Nucleus accumbens (tissue), 56 donors: ENCODE measurements at regions not wholly inside any gene's neighbourhood (a gene's known extent, or its start where the extent isn't known, plus 50 kb on each side); places are given as distances from the start of the nearest gene placed in this dataset.
"Not testable (repeated sequence)": the region's sequence is repeated elsewhere in the genome, so short reads cannot be mapped to it uniquely, and the experiment has no call there.

ENCODE experiments used
- DNase-seq, 56 donors: peaks; one replicate each; lab custom pipeline; 2025; lab: John Stamatoyannopoulos, UW

DNA sequence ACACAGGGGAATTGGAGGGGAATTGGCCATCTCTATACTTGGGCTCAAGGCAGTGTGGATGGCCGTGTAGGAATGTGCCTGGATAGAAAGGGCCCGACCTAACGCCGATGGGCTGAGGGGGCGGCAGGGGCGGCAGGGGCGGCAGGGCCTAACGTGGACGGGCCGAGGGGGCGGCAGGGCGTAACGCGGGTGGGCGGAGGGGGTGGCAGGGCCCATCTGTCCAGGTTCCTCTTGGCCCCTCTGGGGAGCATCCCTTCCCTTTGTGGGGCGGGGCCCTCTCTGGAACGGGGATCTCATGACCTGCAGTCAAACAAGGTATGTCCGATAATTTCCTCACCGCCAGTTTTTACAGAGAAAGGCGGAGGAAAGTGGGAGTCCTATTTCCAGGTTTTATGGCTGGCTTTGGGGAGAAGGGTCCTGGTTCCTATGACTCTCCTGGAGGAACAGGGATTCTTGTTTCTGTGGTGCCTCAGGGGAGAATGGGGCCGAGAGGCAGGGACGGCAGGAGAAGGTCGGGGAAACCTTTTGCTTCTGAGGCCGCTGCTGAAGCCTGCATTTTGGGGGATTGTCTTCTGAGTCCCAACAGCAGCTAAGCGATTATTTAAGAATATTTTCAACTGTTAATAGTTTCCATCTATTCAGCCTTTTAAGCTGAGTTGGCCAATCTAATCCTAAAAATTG lies 100.8 kb upstream of the FRMD1 start:
- no peak for DNase-seq

DNA sequence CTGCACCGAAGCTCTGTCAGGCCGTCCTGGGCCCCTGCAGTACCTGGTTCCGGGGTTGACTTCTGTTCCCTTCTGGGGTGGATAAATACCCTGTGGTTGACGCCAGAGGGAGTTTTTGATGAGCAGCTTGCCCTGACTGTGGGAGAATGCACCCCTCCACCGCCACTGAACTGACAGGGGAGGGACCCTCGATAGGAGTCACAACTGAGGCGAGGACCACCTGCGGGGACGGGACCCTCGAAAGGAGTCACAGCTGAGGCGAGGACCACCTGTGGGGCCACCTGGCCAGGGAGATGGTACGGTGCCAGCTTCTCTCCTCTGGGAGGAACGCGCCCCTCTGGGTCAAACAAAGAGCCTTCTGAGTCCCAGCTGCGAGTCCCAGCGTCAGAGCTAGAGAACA lies 100.1 kb upstream of the FRMD1 start:
- DNase-seq, result no peak

DNA sequence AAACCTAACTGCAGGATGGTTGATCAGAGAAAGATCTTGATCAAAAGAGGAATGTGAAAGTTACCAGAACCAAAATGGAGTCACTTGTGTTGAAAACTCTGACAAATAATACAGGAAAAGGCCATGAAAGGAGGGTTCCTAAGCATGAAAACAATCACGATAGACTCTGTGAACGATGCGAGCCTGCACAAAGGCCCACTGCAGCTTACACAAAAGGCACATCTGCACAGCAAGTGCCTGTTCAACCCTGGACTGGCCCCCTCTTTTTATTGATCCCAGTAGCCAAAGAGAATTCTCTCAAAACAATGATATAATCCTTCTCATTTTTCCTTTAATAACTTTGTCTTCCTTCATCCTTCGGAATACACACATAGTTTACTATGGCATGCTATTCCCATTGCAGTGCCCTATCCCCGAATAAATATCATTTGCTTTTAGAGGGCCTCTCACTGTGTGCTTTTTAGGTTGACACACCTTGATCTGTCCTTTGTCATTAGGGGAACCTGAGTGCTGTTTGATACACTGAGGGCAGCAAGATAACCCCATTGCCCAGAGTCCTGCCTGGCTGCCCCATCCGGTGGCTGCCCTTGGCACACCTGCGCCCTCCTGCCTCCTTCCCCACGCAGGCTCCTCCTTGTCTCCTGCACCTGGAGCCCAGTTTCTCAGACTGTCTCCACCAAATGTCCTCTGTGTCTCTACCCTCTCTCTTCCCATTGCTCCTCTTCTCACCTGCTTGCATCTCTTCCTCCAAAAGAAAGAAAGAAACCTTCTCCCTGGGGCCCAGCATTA lies 98.3 kb upstream of the FRMD1 start:
- DNase-seq, result no peak

DNA sequence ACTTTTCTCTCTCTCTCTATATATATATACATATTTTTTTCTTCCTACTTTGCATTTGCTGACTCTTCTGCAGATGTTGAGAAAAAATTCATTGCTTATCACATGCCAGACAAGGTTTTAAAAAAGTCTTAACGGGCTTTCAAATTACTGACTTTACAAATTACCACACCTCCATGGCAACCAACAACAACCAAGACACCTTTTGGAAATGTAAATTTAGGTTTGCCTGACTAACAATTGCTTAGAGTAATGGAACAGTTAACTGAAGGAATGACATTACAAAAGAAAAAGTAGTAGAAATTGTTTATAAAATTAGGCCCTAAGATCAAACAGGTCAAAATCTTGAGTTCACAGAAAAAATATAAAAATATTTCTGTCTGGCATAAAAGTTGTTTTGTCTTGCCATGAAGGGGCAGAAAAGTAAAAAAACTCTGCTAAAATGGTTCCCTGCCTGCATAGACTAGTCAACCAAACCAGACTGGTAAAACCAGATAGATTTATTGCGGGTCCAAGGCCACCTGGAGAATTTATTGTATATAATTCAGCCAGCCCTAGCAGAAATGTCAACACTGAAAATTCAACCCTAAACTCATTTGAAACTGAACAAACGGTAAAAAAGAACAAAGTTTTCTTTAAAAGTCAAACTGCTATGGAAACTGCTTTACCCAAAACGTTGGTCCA lies 92.8 kb upstream of the FRMD1 start:
- DNase-seq, result no peak

DNA sequence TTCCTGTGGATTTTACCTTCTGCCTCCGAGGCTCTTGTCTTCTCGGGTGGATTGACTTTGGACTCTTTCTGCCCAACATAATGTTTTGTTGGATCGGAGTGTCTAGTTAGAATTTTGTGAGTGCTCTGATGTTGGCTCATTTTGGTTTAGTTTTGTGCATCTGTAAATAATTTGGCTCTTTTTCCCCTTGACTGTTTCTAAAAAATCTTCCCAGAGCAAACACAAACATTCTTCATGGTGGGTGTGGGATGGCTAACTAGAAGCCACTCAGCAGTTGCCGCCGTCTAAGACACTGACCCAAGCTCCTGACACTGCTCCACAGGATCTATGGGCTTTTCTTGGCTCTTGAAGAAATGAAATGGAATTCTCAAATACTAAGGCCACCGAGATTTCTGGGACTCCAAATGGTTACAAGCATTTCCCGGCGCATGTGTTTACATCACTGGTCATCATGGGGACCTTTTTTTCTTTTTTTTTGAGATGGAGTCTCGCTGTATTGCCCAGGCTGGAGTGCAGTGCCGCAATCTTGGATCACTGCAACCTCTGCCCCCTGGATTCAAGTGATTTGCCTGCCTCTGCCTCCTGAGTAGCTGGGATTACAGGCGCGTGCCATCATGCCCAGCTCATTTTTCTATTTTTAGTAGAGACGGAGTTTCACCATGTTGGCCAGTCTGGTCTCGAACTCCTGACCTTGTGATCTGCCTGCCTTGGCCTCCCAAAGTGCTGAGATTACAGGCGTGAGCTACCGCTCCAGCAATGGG lies 92.0 kb upstream of the FRMD1 start:
- DNase-seq, result no peak

DNA sequence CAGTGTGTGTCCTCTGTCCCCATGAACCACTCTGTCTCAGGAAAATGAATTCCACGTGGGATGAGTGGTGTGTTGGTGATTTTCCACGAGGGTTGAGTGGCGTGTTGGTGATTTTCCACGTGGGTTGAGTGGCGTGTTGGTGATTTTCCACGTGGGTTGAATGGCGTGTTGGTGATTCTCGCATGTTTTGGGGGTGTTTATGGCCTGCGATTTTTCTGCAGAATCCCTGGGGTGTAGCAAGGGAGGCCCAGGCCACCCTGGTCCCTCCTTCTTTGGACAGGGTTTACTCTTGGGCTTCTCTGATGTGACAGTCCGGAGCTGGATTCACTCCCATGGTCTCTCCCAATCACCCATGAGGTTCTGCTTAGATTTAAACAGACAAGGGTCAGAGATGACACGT lies 90.6 kb upstream of the FRMD1 start:
- no peak for DNase-seq

DNA sequence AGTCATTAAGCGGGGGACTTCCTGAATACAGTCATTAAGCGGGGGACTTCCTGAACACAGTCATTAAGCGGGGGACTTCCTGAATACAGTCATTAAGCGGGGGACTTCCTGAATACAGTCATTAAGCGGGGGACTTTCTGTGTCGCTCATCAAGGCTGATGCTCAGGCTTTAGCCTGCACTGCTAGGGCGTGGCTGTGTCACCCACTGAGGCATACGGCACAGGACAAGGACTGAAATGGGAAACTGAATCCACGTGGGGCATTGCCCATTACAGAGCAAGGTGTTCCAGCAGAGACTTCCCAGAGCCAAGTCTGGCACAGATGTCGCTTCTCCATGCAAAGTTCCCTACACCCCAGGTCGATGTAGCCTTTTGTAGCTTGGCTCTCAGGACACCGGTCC lies 89.9 kb upstream of the FRMD1 start:
- DNase-seq, result not testable (repeated sequence)

DNA sequence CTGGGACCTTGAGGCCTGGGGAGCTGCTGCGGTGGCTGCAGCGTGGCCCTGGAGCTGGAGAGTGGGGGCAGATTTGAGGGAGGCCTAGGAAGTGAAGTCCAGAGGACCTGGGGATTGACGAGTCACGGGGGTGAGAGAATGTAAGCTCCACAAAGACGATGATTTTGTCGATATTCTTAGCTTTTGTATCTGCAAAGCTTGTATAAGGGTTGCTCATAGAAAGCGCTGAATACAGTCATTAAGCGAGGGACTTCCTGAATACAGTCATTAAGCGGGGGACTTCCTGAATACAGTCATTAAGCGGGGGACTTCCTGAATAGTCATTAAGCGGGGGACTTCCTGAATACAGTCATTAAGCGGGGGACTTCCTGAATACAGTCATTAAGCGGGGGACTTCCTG lies 89.3 kb upstream of the FRMD1 start:
- not testable (repeated sequence) for DNase-seq

DNA sequence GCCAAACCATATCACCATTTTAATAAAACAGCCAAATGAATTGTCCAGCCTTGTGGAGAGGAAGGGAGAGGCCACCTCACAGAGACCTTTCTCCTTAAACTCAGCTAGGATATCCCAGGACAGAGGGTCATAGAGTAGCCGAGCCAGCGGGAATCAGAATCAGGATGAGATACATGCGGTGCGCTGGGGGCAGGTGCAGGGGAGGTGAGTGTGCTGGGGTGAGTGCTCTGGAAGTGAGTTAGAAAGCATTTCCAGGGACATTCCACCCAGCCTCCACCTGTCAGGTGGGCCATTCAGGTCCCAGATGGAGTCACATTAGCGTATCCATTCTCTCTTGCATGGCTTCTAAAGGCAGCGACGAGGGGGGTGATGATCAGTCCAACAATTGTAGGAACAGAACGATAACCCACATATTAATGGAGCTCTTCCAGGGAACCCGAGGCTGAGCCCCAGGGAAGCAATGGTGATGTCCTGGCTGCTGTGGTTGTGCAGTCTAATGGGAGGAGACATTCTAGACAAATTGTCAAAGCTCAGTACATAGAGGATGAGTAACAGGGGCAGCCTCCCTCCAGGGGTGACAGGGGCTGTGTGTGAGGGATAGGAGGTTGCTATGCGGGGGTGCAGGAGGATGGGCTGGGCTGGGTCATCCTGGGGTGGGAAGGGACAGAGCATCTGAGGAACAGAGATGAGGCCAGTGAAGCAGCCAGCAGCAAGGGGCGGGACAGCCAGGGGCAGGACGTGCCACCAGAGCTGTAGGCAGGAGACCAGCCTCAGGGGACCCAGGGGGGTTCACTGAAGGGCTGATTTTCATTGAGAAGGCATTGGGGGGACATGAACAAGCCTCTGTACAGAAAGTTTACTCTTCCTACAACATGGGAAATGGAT lies 88.7 kb upstream of the FRMD1 start:
- DNase-seq, result no peak

DNA sequence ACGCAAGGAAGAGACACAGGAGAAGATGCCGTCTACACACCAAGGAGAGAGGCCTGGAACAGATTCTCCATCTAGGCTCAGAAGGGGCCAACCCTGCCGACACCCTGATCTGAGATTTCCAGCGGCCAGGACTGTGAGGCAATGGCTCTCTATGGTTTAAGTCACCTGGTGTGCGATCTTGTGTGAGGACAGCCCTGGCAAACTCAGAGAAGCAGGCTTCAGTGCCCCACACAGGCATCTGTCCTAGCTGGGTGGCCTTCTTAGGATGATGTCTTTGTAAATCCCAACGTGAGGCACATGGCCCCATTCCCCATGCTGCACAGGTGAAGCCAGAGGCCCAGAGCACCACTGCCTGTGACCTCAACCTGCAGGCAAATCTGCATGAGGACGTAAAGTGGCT lies 87.6 kb upstream of the FRMD1 start:
- DNase-seq, result no peak

DNA sequence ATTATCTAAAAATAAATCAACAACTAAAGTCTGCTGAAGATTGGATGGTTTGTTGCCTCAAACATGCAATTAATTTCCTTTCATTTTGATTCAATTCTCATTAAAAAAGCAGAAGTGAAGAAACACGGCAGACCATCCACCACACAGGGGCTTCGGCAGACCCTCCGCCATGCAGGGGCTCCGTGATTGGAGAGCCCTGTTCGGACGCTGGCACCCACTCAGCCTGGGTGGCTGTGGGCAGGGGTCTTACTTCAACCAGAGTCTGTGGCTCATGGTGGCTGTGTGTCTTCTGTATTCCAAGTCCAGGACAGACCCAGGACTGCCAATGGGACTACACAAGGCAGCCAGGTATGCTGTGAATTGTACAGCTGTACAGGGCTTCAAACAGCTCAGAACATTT lies 86.9 kb upstream of the FRMD1 start:
- no peak for DNase-seq

DNA sequence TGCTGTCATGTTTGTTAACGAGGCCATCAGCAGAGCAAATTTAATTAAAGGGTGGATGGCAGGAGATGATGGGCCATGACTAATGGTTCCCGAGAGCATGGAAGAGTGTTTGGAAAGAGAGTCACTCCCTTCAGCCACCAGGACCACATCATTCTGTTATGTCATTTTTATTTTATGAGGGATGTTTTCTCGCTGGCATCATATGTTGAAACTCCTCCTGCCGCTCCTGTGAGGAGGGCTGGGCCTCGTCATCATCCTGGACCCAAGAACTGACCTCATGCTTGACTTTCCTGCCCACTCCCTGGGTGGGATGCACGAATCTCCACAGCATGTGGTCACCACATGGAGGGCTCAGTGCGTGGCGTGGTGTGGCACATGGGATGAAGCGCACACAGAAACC lies 86.4 kb upstream of the FRMD1 start:
- no peak for DNase-seq

DNA sequence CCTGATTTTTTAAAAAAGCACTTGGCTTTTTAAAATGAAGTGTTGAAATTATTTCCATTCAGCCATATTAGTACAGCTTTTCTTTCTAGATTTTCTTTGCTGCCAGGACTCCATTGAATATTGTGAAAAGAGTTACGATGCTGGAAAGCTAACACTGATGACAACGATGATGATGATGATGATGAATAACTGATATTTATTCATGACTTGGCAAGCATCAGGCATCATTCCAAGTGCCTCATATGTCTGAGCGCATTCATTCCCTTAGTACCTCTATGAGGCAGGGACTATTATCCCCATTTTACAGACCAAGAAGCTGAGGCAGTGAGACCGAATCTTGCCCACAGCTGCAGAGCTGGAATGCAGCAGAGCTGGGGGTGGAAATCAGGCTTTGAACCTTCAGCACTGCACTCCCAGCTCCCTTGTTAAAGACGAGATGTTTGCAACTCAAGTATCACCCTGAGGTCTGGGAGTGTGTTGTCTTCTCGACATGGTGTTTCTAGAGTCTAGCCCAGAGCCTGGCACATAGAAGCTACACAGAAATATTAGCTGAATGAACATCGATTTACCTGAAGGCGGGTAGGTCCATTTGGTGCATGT lies 85.5 kb upstream of the FRMD1 start:
- no peak for DNase-seq

DNA sequence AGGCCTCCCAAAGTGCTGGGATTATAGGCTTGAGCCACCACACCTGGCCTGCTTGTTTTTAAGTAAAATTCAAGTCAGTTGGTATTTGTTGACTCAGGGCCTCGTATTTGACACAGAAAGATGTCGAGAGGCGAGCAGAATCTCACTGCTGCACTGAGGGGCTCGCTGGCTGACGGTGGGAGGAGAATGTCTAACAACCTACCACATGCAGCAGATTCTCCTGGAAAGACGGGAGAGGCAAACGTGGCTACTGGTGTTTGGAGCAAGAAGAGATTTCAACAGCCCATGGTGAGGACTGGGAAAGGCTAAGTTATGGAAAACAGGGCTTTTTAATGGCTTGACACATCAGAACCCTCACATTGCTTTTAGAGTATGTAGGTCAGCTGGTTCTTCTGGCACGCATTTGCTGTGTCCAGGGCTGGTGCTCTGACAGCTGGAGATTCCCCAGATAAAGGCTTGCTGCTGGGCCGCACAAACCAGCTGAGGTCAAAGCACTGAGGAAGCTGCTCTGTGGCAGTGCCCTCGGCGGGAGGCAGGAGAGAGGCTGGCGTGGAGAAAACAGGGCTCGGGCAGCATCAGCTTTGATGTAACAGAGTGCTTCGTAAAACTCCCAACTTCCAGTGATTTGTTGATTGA lies 84.2 kb upstream of the FRMD1 start:
- peak in 19 of 56 donors; percentile 8 to 60 (median 22) for DNase-seq

DNA sequence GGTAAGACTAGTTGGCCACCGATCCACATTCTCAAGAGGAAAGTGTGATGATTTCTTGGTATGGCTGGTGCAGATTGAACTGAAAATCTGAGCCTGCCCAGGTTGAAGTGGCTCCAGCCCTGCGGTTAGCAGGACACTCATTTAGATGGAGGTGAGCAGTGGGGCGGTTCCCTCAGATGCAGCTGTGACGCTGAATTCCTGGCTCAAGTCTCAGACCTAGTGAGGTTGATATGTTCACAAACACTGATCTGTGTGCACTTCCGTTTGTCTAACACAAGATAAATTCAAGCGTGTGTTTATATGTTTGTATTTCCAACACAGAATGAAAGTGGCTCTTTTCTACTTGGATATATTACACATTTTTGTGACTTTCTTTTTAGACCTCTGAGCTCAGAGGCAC lies 83.4 kb upstream of the FRMD1 start:
- DNase-seq, result no peak

DNA sequence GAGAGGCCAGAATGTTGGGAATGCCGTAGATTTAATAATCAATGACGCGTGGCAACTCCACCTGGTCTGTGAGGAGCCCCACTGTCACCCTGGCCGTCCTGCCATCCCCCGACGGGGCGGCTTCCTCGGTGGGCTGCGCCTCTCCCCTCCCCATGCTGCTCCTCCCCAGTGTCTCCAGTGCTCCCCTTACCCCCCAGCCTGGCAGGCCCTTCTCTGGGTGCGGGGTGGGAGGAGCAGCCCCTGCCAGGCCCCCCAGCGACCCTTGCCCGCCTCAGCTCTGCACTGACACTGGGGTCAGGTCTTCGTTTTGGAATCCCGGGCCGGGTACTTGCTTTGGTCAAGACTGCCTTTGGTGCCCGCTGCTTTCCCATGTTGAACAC lies 82.3 kb upstream of the FRMD1 start:
- no peak for DNase-seq

DNA sequence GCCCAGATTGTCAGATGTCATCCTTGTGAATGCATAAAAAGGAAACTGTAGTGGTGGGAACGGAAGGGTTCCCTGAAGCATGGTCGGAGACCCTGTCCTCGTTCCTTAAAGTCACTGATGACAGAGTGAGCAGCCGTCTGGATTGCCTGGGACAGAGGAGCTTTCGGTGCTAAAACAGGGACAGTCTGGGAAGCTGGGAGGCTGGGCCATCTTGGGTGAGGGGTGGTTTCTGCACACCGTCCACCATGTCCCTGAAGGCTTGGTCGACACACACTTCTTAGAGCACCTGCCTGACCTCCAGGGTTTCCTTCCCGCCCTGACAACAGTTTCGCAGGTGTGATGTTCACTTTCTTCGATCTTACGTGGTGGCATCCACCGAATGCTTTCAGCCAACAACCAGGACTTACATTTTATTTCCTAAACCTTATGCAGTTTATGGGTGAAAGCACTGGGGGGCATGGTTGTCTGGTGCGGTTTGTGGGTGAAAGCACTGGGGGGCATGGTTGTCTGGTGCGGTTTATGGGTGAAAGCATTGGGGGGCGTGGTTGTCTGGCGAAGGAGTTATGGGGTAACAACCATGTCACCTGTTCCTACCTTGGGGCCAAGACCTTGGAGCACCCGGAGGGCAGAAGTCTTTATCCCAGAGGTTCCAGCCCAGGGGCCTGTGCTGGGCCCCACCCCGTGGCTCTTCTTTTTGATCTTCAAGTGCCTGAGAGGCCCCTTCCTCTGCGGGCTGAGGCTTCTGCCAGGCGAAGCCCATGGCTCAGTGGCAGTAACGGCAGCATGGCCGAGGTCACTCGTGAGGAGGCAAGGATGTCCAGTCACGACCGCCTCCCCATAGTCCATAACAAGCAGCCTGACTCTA lies 81.7 kb upstream of the FRMD1 start:
- no peak for DNase-seq

DNA sequence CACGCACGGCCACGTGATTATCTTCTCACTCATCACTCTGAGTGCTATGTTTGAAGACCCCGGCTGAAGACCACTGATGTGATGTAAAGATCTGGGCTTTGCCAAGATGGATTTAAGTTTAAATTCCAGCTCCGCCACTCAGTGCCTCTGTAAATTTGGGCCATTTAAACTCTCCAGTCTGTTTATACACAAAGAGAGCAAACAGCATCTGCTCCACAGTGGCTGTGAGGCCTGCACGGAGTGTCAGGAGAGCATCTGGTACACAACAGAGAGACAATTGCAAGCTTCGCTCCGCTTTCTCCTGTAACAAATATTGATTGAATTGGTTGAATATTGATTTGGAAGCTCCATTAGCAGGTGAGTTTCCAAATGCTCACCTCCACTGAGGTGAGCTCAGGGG lies 80.5 kb upstream of the FRMD1 start:
- no peak for DNase-seq
